ENCODE measurements at regions not wholly inside any gene's neighbourhood (a gene's known extent, or its start where the extent isn't known, plus 50 kb on each side); places are given as distances from the start of the nearest gene placed in this dataset.

GRCh38 chr11:71331631-71332030 lies 79.3 kb upstream of the SHANK2 start:
- TF ChIP-seq CTCF (conservative IDR thresholded peaks at IDR 0.05; ENCODE audit: low read depth in 2 of 2) (no peak), CREB1 (CRISPR knock-in tag; IDR thresholded peaks at IDR 0.05; ENCODE audit: low read depth) (no peak), EZH2 (IDR thresholded peaks at IDR 0.05; ENCODE audit: low read depth, unreplicated experiment) (no peak), REST (IDR thresholded peaks at IDR 0.05; ENCODE audit: unreplicated experiment) (no peak), ETS1 (IDR thresholded peaks at IDR 0.05) (no peak), EZH2phosphoT487 (IDR thresholded peaks at IDR 0.05; ENCODE audit: unreplicated experiment) (no peak), POLR2AphosphoS5 (IDR thresholded peaks at IDR 0.05; ENCODE audit: low read depth) (no peak), STAT1 (IDR thresholded peaks at IDR 0.05; ENCODE audit: unreplicated experiment) (no peak), ZNF114 (CRISPR knock-in tag; IDR thresholded peaks at IDR 0.05) (no peak), JUNB (IDR thresholded peaks at IDR 0.05; ENCODE audit: unreplicated experiment) (no peak)

Data from GM23338 (cell line).